ENCODE measurements at regions not wholly inside any gene's neighbourhood (a gene's known extent, or its start where the extent isn't known, plus 50 kb on each side); places are given as distances from the start of the nearest gene placed in this dataset.

- Mint-ChIP-seq H3K27ac (ENCODE audit: unreplicated experiment) (no peak overlapping the region), H3K27me3 (ENCODE audit: unreplicated experiment) (no peaks in the 10 kb centered on the region), H3K36me3 (ENCODE audit: unreplicated experiment) (no peaks in the 10 kb centered on the region), H3K9me3 (ENCODE audit: unreplicated experiment) (no peaks in the 10 kb centered on the region), H3K4me1 (ENCODE audit: low read depth, unreplicated experiment) (no peaks in the 10 kb centered on the region), H3K4me3 (ENCODE audit: unreplicated experiment) (no peak overlapping the region)
- TF ChIP-seq CTCF (IDR thresholded peaks at IDR 0.05; ENCODE audit: partially characterized antibody, unreplicated experiment): no peak
- DNase-seq: no peak
Observed at GRCh38 chrX:124895947-124896346, 423.7 kb upstream of the TEX13C start.

GRCh38 chrX:124902953-124903352 is 416.7 kb upstream of the TEX13C start:
- Mint-ChIP-seq H3K36me3 (ENCODE audit: unreplicated experiment) (no peaks in the 10 kb centered on the region), H3K4me3 (ENCODE audit: unreplicated experiment) (no peak overlapping the region), H3K4me1 (ENCODE audit: low read depth, unreplicated experiment) (peaks cover 2% of the 10 kb centered on the region), H3K27me3 (ENCODE audit: unreplicated experiment) (no peaks in the 10 kb centered on the region), H3K9me3 (ENCODE audit: unreplicated experiment) (no peaks in the 10 kb centered on the region), H3K27ac (ENCODE audit: unreplicated experiment) (peak overlapping the region; percentile 66)
- TF ChIP-seq CTCF (IDR thresholded peaks at IDR 0.05; ENCODE audit: partially characterized antibody, unreplicated experiment): no peak
- no peak for DNase-seq

GRCh38 chrX:124910611-124911010 is 409.1 kb upstream of the TEX13C start:
- Mint-ChIP-seq H3K4me3 (ENCODE audit: unreplicated experiment) (no peak overlapping the region), H3K9me3 (ENCODE audit: unreplicated experiment) (peaks cover 2% of the 10 kb centered on the region), H3K36me3 (ENCODE audit: unreplicated experiment) (no peaks in the 10 kb centered on the region), H3K4me1 (ENCODE audit: low read depth, unreplicated experiment) (no peaks in the 10 kb centered on the region), H3K27me3 (ENCODE audit: unreplicated experiment) (no peaks in the 10 kb centered on the region), H3K27ac (ENCODE audit: unreplicated experiment) (no peak overlapping the region)
- no peak for TF ChIP-seq CTCF (IDR thresholded peaks at IDR 0.05; ENCODE audit: partially characterized antibody, unreplicated experiment)
- no peak for DNase-seq

- TF ChIP-seq CTCF (IDR thresholded peaks at IDR 0.05; ENCODE audit: partially characterized antibody, unreplicated experiment): no peak
- no peaks in the 10 kb centered on the region for H3K9me3 Mint-ChIP-seq (ENCODE audit: unreplicated experiment)
Observed at GRCh38 chrX:124917011-124917410, 402.7 kb upstream of the TEX13C start.

GRCh38 chrX:124925681-124926080 is 394.0 kb upstream of the TEX13C start:
- Mint-ChIP-seq H3K4me3 (ENCODE audit: unreplicated experiment) (no peak overlapping the region), H3K9me3 (ENCODE audit: unreplicated experiment) (no peaks in the 10 kb centered on the region), H3K27ac (ENCODE audit: unreplicated experiment) (no peak overlapping the region), H3K4me1 (ENCODE audit: low read depth, unreplicated experiment) (peaks cover 6% of the 10 kb centered on the region), H3K27me3 (ENCODE audit: unreplicated experiment) (peaks cover 2% of the 10 kb centered on the region), H3K36me3 (ENCODE audit: unreplicated experiment) (no peaks in the 10 kb centered on the region)
- TF ChIP-seq CTCF (IDR thresholded peaks at IDR 0.05; ENCODE audit: partially characterized antibody, unreplicated experiment): no peak
- no peak for DNase-seq

More at GRCh38 chrX:124917011-124917410, 402.7 kb upstream of the TEX13C start:
- no peak for DNase-seq
- H3K27ac Mint-ChIP-seq (ENCODE audit: unreplicated experiment): no peak overlapping the region
- H3K36me3 Mint-ChIP-seq (ENCODE audit: unreplicated experiment): no peaks in the 10 kb centered on the region
- no peak overlapping the region for H3K4me3 Mint-ChIP-seq (ENCODE audit: unreplicated experiment)
- H3K4me1 Mint-ChIP-seq (ENCODE audit: low read depth, unreplicated experiment): peaks cover 3% of the 10 kb centered on the region
- peaks cover 2% of the 10 kb centered on the region for H3K27me3 Mint-ChIP-seq (ENCODE audit: unreplicated experiment)
